HG02884 (cell line): ENCODE measurements at regions not wholly inside any gene's neighbourhood (a gene's known extent, or its start where the extent isn't known, plus 50 kb on each side); places are given as distances from the start of the nearest gene placed in this dataset.
A peak's percentile ranks its signal among the peaks of the same experiment; 100 is the strongest.

Experiments used
- ATAC-seq: cut with Tn5 transposase; IDR thresholded peaks from one replicate; pipeline ENCODE4 v1.9.1; 2021; ENCODE audit warnings: mild to moderate bottlenecking, moderate library complexity; ENCODE audit not compliant: unreplicated experiment

- ATAC-seq, result no peak
Observed at GRCh38 chr4:18381186-18381585, 359.6 kb upstream of the LCORL start.

GRCh38 chr4:18369561-18369960 is 348.0 kb upstream of the LCORL start:
- ATAC-seq, result no peak

GRCh38 chr4:18366892-18367291 is 345.3 kb upstream of the LCORL start:
- peak; percentile 96 for ATAC-seq

GRCh38 chr4:18366136-18366535 is 344.6 kb upstream of the LCORL start:
- ATAC-seq, result no peak

GRCh38 chr4:18343581-18343980 is 322.0 kb upstream of the LCORL start:
- ATAC-seq, result no peak

GRCh38 chr4:18342847-18343246 is 321.3 kb upstream of the LCORL start:
- no peak for ATAC-seq

GRCh38 chr4:18321956-18322530 is 300.5 kb upstream of the LCORL start:
- ATAC-seq, result no peak

- ATAC-seq, result no peak
Observed at GRCh38 chr4:18319431-18319830, 297.9 kb upstream of the LCORL start.

GRCh38 chr4:18318682-18319388 is 297.3 kb upstream of the LCORL start:
- no peak for ATAC-seq

GRCh38 chr4:18314731-18315130 is 293.2 kb upstream of the LCORL start:
- no peak for ATAC-seq

- ATAC-seq, result no peak
Observed at GRCh38 chr4:18297684-18298083, 276.1 kb upstream of the LCORL start.

- ATAC-seq, result no peak
Observed at GRCh38 chr4:18296411-18296810, 274.9 kb upstream of the LCORL start.

GRCh38 chr4:18294846-18295245 is 273.3 kb upstream of the LCORL start:
- ATAC-seq, result no peak

- no peak for ATAC-seq
Observed at GRCh38 chr4:18294021-18294420, 272.5 kb upstream of the LCORL start.

GRCh38 chr4:18292411-18292810 is 270.9 kb upstream of the LCORL start:
- no peak for ATAC-seq

GRCh38 chr4:18291981-18292380 is 270.4 kb upstream of the LCORL start:
- ATAC-seq, result no peak

- no peak for ATAC-seq
Observed at GRCh38 chr4:18291256-18291655, 269.7 kb upstream of the LCORL start.

- ATAC-seq, result no peak
Observed at GRCh38 chr4:18285357-18285756, 263.8 kb upstream of the LCORL start.

GRCh38 chr4:18278244-18278643 is 256.7 kb upstream of the LCORL start:
- ATAC-seq, result no peak

- no peak for ATAC-seq
Observed at GRCh38 chr4:18262832-18263231, 241.3 kb upstream of the LCORL start.

GRCh38 chr4:18252052-18252451 is 230.5 kb upstream of the LCORL start:
- ATAC-seq, result no peak

GRCh38 chr4:18250564-18250963 is 229.0 kb upstream of the LCORL start:
- no peak for ATAC-seq

GRCh38 chr4:18248611-18249010 is 227.1 kb upstream of the LCORL start:
- no peak for ATAC-seq
